ENCODE measurements at regions not wholly inside any gene's neighbourhood (a gene's known extent, or its start where the extent isn't known, plus 50 kb on each side); places are given as distances from the start of the nearest gene placed in this dataset.
A peak's percentile ranks its signal among the peaks of the same experiment; 100 is the strongest.

DNA sequence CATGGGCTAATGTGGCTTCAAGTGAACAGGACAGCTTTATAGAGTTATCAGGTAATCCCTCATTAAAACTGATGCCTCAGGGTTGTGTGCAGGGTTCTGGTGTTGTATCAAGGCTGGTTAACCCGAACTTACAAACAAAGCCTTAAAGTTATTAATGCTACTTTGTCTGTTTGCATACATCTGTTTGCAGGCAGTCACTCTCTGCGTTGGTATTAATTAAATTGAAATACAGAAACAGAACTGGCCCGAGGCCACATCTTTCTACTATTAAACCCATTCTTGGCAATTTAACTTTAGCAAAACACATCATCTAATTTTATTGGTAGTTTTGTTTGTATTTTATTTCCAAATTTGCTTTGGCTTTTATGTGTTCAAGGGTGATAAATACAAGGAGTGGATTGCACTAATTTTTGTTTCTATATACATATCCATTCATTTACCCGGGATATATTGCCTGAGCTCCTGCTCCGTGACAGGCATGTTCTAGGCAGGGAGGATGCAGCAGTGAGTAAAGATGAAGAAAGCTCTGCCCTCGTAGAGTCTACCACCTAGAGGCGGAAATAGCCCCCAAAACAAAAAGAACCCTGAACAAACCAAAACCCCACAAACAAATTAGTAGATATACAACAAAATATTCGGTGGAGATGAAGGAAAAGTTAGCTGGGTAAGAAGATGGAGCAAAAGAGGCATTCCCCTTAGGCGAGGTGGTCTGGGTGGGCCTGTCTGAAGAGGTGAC lies 164.2 kb downstream of the MACROH2A1 start:
- peak; percentile 14 for DNase-seq

DNA sequence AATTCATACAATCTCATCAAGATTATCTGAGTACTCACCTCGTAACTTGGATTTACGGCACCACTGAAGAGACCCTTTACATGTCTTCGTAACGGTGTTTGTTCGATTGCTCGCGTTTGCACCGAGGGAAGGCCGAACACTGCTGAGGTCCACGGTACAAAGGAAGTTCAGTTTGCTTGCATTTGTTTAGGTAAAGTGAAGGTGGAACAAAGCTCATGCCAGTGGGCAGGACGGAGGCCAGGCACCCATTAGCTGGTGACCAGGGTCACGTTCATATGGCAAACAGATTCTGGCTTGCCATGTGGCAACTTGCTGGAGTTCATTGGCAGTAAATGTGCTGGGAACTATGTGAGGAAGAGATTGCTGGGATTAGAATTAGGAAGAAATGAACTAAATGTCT lies 164.8 kb downstream of the MACROH2A1 start:
- no peak for DNase-seq

DNA sequence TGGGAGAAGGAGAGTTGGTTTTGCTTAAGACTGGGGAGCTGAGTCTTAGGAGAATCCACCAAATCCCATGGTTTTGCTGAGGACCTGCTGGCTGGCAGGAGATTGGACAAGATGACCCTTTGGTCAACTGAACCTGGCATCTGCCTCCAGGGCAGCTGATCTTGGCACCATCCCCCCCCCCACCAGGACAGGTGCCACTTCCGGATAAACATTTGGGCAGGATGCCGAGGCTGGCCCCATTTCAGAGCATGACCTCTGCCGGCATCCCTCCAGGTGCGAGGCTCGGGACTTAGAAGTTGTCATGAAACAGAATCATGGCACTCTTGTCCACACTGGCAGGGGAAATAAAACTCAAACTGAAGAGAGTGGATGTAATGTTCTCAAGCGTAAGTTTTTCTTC lies 165.6 kb downstream of the MACROH2A1 start:
- no peak for DNase-seq

DNA sequence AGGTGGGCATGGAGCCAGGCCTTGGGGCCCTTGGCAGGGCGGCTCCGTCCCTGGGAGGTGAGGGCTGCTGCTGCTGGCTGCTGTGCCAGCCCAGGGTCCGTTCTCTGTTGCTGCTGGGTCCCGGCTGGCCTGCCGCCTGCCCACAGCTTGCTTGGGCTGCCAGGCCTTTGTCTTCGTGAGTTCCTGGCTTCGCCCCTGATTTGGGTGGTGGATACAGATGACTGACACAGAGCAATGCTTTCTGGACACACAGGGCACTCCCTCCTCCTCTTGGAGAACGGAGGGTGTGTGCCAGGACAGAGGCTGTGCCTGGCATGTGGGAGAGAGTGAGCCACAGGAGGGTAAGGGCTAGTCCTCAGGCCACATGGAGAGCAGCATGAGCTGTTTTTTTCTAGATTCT lies 166.1 kb downstream of the MACROH2A1 start:
- no peak for DNase-seq

DNA sequence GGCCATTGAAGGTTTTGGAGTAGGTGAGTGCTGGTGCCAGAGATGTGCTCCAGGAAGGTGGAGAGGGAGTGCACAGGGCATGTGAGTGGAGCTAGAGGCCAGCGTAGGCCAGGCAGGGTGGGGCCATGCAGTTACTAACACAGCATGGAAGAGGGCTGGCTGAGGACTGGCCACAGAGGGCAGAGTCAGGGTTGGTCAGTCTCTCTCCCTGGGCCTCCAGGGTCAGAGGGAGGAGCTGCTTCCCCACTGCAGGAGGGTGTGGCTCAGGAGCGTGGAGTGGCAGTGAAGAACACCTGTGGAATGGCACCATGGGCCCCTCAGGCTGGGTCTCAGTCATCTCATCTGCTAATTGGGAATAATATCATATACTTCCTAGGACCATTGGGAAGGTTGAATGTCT lies 167.7 kb downstream of the MACROH2A1 start:
- DNase-seq = no peak

DNA sequence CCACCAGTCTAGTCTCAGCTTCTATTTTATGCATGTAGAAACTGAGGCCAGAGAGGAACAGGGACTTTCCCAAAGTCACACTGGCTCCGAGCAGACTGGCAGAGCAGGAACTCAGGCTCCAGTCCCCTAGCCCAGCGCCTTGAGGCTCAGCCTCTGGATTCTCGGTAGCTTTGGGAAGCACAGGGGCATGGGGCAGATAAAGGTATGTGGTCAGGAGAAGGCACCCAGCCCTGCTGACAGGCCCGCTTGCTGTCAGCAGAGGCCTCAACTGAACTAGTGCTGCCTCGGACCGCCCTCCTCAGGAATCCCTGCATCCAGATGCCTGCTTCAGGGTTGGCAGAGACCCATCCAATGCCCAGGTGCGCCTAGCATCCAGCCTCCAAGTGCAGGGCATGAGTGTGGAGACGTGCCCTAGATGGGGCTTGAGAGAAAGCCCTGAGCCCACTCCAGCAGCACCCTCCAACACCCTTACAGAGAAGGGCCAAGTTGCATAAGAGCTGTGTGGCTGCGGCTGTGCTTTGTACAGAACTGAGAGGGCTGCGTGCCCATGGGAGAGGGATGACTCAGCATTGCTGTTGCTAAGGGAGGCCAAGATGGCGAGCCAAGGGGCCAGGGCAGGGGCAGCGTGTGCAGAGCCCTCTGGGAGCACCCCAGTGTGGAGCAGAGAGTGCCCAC lies 168.6 kb downstream of the MACROH2A1 start:
- DNase-seq = no peak

DNA sequence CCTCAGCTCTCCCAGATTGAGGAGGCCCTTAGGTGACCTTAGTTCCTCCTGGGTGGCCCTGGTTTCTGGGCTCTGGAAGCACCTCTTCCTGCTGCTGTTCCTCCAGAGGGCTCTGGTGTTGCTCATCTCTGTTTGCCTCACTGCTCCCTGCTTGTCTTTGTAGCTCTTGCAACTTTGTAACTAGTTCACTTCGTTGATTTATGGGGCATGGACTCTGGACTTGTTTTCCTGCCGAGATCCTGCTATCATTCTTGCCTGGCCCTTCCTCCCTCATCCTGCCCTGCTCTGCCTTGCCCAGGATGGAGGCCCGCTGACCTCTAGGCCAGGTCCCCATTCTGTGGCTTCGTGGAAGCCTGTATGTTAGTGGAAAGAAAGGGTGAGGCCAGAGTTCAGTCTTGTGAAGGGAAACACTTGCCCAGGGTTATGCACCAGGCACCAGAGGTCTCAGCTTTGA lies 169.3 kb downstream of the MACROH2A1 start:
- no peak for DNase-seq

DNA sequence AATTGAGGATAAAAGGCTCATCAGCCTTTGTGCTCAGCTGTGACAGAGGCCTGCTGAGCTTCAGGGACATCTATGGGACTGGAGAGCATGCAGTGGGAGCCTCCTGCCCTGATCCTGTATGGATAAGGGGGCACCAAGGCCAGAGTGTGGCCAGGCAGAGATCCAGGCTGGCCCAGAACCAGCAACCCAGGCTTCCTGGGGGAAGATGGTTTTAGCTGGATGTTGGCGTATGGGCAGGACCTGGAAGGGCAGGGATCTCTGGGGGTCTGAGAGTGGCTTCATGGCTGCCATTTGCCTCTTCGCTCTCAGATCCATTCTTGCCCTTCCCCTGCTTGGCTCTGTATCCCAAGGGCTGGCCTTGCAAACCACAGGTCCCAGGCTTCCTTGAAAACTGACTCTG lies 169.9 kb downstream of the MACROH2A1 start:
- no peak for DNase-seq

DNA sequence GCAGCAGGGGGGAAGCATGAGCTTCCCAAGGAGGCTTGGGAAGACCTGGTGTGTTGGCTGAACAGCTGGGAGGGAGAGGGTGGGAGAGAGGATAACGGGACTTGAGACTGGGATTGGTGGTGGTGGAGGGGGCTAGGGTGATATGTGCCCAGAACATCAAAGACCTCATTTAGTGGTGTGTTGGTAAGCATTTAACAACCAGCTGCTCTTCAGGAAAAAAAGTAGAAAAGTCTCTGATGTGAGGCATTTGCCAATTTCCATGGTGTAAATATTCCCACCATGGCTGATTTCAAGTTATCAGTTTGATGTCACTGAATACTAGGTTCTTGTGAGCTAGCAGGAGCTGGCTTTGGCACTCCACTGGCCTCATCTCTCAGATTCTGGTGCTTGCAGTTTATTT lies 170.8 kb downstream of the MACROH2A1 start:
- peak; percentile 34 for DNase-seq

DNA sequence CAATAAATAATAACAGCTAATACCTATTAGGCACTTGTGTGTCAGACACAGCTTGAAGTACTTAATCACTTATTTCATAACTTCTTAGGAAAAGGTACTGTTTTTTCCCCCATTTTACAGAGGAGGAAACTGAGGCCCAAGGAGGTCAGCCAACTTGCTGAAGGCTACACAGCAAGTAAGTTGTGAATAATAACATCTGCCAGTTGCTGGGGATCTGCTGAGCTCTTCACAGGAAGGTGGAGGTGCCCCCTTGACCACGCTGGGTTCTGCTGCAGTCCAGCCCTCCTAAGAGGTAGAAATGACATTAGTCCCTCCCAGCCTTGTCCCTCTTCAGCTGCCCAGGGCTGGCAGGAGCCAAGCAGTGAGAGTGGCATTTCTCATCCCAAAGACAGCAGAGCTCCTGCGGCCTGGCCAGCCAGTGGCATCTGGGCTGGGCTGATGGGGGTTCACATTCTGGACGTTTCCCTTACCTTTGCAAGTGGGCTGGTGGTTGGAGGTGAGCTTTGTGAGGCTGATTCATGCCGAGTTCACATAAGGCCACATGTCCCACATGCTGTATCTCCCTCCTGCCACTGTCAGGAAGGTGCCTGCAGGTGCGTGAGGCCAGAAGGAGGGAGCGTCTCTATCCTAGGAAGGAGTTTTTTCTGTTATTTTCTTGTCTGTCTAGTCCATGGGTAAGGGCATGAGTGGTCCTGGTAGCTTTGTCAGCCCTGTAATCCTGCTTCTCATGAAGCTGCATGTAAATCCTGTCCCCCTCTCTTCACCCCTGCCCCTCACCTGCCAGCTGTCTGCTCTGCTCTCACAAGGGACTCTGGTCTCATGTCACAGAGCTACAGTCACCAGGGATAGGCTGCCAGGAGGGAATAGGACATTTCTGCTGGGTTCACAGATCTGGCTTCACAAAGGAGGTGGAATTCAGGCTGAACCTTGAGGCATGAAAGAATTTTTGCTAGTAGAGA lies 171.7 kb downstream of the MACROH2A1 start:
- peak; percentile 74 for DNase-seq

DNA sequence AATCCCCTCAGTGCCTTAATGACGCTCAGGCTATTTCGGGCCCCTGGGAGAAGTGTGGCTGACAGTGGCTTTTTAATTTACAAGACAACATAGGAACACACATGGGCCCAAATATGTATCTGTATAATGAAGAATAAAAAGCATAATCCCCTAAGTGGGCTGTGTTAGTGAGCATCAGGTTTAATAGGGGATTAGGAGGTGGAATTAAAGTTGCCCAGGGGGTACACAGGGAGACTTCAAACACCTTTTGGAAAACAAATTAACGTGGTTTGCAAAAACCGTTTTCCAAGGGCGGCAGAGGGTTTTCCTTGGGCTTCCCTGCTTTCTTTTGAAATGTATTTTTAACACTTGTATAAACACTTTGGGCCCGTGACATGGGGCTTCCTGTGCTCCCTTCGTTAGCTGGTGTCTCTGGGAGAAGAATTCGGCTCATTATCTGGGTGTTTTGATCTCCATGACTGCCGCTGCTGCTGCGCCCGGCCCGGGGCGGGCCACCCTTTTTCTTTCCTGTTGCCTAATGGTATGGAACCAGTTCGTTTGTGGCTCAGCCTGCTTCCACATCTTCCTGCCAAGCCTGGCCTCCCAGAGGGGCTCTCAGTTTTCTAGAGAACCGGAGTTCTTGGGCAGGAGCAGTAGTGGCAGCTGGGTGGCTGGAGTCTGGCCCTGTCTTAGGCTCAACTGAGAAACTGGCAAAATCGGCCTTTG lies 173.0 kb downstream of the MACROH2A1 start:
- DNase-seq = peak; percentile 69

DNA sequence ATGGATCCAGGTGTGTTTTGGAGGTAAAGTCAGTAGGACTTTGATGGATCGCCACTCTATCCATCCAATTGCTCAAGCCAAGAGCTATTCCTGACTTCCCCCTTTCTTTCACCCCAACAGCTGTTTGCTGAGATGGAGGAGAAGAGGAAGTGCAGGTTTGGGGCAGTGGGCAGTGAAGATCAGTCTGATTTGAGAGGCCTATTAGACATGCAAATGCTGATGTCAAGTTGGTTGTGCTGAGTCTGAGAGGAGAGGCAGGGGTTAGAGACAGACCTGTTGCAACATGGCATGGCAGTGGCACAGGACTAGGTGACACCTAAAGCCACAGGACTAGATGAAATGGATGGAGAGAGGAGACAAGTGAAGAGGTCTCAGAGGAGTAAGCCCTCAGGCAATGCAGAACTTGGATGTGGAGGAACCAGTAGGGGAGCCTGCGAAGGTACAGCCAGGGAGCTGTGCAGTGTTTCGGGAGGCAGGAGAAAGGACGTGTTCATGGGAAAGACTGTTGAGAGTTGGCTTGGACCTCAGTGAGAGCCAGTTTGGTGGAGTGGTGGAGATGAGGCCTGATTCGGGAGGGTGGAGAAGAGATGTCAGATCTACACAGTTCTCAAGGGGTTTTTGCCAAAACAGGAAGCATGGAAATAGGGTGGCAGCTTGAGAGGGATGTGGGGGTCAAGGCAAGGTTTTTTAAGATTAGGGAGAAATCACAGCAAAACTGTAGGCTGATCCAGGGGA lies 175.0 kb downstream of the MACROH2A1 start:
- no peak for DNase-seq

DNA sequence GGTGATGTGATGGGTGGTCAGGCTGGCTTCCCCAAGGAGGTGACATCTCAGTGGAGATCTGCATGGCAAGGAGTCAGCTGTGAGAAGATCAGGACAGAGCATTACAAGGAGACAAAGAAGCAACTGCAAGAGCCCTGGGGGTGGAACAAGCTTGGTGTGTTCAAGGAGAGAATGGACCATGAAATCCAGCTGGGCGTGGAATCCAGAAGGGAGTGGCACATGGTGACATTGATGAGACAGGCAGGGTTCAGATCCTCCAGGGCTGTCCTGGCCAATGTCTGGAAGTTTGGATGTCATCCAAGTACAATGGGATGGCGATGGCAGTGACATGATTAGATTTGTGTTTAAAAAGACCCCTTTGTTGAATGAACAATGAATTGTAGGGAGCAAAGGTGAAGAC lies 175.6 kb downstream of the MACROH2A1 start:
- DNase-seq = no peak

DNA sequence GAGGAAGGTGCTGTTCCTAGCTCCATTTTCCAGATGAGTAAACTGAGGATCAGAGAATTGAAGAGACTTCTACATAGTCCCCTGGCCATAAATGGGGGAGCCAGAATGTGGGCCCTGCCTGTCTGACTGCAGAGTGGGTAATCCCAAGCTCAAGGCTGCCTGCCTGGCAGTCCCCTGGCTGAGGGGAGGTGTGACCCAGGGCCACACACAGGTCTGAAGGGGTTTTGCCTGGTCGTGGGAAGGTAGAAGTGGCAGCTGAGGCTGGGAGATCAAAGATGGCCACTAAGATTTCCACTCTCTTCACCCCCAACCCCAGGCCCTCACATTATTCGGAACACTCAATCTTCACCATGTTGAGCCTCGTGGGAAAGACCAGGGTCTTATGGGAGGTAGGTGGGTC lies 176.3 kb downstream of the MACROH2A1 start:
- no peak for DNase-seq

DNA sequence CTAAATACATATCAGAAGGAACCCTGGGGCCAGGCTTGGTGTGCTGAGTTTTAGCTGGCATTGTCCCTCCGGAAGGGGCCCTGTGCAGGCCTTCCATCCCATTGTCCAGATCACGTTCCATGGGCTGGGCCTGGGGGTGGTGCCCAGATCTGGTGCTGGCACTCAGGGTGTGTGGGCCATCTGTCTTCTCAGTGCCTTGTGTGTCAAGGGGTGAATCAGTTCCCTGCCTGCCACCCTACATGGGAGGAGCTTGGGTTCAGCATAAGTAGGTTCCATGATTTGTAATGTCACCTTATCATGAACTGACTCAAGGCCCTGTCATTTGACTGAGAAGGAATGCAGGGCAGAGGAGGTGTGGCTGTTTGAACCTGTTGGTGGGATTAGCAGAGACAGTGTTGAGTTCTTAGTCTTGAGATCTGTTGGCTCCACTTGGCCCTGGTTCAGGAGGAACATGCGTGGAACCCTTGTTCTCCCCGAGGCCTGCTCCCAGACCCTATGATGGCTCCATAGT lies 176.8 kb downstream of the MACROH2A1 start:
- no peak for DNase-seq

DNA sequence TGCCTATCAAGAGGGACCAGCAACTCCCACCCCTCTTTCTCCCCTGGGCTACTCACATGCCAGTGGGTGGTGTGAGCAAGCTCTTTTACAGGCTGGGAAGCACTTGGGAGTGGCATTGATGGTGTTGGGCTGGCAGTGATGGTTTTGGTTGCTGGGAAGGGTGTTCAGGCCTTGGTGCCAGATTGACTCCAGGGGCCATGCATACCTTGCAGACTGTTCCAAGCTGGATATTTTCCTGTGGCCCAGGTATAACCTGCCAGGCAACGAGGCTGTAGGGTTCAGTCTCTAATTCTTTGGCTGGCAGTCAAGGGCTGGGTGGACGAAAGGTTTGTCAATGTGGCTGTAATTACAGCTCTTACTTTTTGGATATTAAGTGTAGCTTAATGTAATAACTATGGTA lies 177.3 kb downstream of the MACROH2A1 start:
- DNase-seq = no peak

DNA sequence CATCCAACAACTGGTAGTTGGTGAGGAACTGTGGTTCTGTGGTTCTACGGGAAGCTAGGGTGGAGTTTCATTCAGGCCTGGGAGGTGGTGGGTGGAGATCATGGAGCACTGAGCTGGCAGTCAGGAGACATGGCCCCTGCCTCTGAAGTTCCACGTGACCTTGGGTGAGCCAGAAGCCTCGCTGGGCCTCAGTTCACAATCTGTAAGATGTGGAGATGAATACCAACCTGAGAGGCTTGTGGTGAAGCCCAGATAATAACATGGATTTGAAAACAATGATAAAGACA lies 177.9 kb downstream of the MACROH2A1 start:
- no peak for DNase-seq

DNA sequence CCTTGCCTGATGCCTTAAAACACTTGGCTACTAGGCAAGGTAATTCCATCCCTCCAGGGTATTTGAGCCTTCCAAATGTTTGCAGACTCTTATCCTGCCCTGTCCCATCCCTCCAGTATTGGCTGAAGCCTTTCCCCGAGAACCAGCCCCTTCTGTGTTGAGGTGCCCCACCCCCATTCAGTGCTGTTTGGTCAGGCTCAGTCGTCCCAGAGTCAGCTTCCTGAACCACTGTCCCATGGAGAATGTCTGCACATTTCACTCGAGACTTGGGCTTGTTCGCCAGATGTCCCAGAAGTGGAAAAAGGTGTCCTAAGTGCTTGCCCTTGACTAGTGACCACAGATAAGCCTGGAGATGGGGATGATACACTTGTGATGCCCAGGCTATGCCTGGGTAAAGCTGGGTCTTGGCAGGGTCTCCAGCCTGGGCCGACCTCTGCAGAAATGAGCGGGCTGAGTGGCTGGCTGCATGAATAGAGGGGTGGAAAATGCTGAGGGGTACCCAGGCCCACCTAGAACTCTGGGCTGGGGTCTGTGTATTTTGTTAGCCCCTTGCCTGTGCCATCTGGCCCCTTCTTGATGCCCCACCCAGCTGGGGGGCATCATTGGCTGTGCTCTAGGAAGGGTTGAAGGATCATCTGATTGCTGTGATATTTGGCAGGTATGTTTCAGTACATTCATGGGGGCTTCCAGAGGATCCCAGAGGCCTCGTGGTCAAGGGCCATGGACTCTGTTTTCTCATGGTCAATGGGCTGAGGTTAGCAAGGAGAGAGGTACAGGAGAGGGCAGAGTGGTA lies 178.4 kb downstream of the MACROH2A1 start:
- no peak for DNase-seq

DNA sequence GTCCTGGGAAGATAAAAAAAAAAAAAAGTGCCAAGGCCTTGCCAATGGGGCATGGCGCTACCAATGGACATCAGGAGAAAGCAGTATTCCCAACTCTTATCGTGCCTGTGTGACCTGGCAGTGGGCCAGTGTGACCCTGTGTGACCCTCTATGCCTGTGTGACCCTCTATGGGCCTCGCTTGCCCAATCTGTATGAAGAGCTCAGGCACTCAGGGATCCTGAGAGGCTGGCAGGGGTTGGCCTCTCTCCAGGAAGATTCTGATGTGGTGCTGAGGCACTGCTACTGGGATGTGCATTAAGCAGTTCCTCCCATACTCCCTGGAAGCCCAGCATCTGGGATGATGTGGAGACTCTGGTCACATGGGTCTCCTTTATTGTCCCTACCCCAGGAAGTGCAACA lies 179.2 kb downstream of the MACROH2A1 start:
- DNase-seq = no peak

DNA sequence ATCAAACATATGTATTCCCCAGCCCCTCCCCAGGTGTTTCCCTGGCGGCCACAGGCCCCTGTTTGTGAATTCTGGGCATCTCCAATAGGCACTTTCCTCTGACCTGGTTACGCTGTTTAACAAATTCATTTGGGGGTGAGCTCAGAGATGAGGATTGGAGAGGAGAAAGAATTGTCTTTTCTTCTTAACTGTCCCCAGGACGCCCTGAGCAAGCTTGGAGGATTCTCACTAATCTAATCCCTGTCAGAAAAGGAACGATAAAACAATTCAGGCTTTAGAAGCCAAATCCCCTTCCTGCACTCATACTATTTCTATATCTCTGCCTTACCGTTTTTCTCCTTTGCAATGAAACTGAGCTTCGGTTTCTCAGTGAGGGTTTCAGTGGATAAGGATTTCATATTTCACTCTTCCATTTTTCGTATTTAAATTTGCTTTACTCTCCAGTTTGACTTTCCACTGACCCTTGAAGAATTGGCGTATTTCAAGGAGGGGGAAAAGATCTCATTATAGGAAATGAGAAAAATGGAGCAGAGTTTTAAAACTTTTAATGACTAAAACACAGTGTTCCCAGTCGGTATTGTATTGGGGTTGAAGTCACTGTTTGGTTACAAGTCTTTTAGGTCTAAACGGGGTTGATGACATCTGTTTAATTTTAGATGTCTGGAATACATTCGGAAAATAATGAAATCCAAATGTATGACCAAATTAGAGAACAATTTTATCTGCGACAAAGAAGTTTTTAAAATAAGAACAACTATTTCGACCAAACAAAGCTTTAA lies 180.1 kb downstream of the MACROH2A1 start:
- peak; percentile 13 for DNase-seq

DNA sequence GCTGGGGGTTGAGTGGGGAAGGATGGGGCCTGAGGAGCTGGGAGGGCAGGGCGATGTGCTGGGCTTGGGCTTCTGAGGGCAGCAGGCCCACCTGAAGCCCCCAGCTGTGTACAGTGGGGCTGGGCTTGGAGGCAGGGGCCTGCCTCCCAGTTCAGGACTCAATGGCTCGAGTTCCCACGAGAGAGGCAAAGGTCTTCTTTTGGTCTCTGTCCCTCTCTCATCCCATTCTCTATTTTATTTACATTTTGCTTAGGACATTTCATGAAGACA lies 180.6 kb downstream of the MACROH2A1 start:
- no peak for DNase-seq
